HG03520 (cell line): ENCODE measurements at regions not wholly inside any gene's neighbourhood (a gene's known extent, or its start where the extent isn't known, plus 50 kb on each side); places are given as distances from the start of the nearest gene placed in this dataset.

ENCODE experiments used
- ATAC-seq: cut with Tn5 transposase; IDR thresholded peaks from one replicate; pipeline ENCODE4 v1.9.1; 2021; ENCODE audit warnings: mild to moderate bottlenecking, moderate library complexity; ENCODE audit not compliant: unreplicated experiment

GRCh38 chr5:12805165-12805698, 901.0 kb upstream of the CTNND2 start:
- no peak for ATAC-seq

GRCh38 chr5:12799165-12799564, 894.9 kb upstream of the CTNND2 start:
- ATAC-seq: no peak

- ATAC-seq: no peak
Observed at GRCh38 chr5:12795333-12795663, 891.1 kb upstream of the CTNND2 start.

- no peak for ATAC-seq
Observed at GRCh38 chr5:12794476-12795332, 890.5 kb upstream of the CTNND2 start.

GRCh38 chr5:12793373-12793772, 889.1 kb upstream of the CTNND2 start:
- no peak for ATAC-seq

GRCh38 chr5:12780536-12780935, 876.3 kb upstream of the CTNND2 start:
- ATAC-seq: no peak

- no peak for ATAC-seq
Observed at GRCh38 chr5:12777342-12777741, 873.1 kb upstream of the CTNND2 start.

GRCh38 chr5:12772276-12772675, 868.0 kb upstream of the CTNND2 start:
- ATAC-seq: no peak

GRCh38 chr5:12759377-12759776, 855.1 kb upstream of the CTNND2 start:
- ATAC-seq: no peak

- ATAC-seq: no peak
Observed at GRCh38 chr5:12757035-12757434, 852.8 kb upstream of the CTNND2 start.

GRCh38 chr5:12745537-12745936, 841.3 kb upstream of the CTNND2 start:
- no peak for ATAC-seq

GRCh38 chr5:12743582-12743981, 839.3 kb upstream of the CTNND2 start:
- no peak for ATAC-seq

GRCh38 chr5:12730354-12730753, 826.1 kb upstream of the CTNND2 start:
- no peak for ATAC-seq

- no peak for ATAC-seq
Observed at GRCh38 chr5:12716664-12717063, 812.4 kb upstream of the CTNND2 start.

- ATAC-seq: no peak
Observed at GRCh38 chr5:12707560-12707959, 803.3 kb upstream of the CTNND2 start.

GRCh38 chr5:12704955-12705354, 800.7 kb upstream of the CTNND2 start:
- no peak for ATAC-seq

- no peak for ATAC-seq
Observed at GRCh38 chr5:12703254-12703653, 799.0 kb upstream of the CTNND2 start.

- ATAC-seq: no peak
Observed at GRCh38 chr5:12695651-12696050, 791.4 kb upstream of the CTNND2 start.

GRCh38 chr5:12691330-12691729, 787.1 kb upstream of the CTNND2 start:
- ATAC-seq: no peak

- ATAC-seq: no peak
Observed at GRCh38 chr5:12690361-12690760, 786.1 kb upstream of the CTNND2 start.

GRCh38 chr5:12683249-12683648, 779.0 kb upstream of the CTNND2 start:
- no peak for ATAC-seq

GRCh38 chr5:12679731-12680130, 775.5 kb upstream of the CTNND2 start:
- ATAC-seq: no peak

GRCh38 chr5:12675959-12676358, 771.7 kb upstream of the CTNND2 start:
- no peak for ATAC-seq
